Activated naive CD8-positive, alpha-beta T cell treated with anti-CD3 and anti-CD28 coated beads, Interleukin-2, amount 50 U/mL, for 16 hours (primary cell): ENCODE measurements at regions not wholly inside any gene's neighbourhood (a gene's known extent, or its start where the extent isn't known, plus 50 kb on each side); places are given as distances from the start of the nearest gene placed in this dataset.
"Not testable (repeated sequence)": the region's sequence is repeated elsewhere in the genome, so short reads cannot be mapped to it uniquely, and the experiment has no call there.

ENCODE experiments used
- DNase-seq: peaks from one replicate; pipeline ENCODE4 v3.0.0-alpha.2; 2020; ENCODE audit warnings: low read depth, low spot score

DNA sequence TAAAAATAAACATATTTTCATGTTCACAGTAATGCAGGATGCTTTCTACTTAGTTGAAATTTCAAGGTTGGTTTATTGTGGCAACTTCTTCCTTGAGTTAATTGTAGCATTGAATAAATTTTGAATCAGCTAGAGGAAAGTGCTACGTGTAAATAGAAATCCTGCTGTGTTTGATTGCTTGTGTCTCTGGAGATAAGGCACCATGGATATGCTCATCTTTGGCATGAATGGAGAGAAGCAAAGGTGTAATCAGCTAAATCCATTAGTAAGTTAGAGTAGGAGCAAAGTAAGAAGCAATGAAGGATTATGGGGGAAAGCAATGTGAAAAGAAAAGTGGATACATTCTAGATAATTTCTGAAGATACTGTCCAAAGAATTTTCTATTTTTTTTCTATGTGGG, 331.1 kb downstream of the PTPRC start:
- no peak for DNase-seq

GRCh38 chr1:198970916-198971315, 332.1 kb downstream of the PTPRC start:
- no peak for DNase-seq

- DNase-seq: no peak
Observed at GRCh38 chr1:198977909-198978308, 339.1 kb downstream of the PTPRC start.

DNA sequence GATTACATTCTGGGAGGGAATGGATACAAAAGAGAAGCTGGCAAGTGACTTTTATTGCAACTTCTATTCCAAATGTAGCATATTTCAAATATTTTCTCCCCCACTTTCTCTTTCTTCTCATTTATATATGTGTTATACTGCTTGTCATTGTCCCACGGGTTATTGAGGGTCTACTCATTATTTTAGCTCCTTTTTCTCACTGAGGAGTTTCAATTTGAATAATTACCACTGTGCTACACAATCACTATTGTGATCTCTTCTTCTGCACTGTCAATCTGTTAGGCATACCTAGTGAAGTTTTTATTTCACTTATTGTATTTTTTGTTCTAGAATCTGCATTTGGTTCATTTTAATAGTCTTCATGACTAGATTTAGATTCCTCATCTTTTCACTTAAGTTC, 339.7 kb downstream of the PTPRC start:
- no peak for DNase-seq

DNA sequence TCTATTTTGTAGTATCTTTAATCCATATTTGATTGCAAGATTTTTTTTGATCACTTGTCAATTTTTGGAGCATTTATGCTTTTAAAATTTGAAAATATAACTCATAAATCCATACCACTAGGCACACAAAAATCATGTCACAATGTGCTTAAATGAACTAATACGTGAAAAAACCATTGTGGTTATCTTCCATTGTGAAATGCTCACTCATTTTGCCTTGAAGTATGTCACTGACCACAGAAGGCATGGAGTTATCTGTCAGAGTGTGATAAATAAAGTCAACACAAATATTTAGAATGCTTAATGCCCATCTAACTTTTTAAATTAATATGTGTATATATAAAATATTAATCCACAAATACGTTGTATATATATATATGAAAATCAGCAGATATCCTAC, 347.2 kb downstream of the PTPRC start:
- no peak for DNase-seq

DNA sequence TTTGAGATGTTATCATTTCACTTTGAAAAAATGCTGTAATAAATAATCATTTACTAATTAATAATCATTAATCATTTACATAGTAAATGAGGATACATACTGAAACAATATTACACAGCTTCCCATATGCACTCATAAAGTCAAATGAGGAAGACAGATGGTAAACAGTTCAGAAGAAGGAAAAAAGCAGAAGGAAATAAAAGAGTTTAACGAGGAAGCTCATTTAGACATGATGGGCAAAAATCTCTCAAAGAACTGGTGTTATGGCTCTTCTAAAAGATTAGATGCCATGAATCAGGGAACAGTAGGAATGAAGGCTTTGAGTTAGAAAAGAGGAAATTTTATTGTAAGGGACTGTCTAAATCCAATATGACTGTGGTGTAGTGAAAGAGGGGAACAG, 347.6 kb downstream of the PTPRC start:
- DNase-seq: no peak

GRCh38 chr1:199002661-199003060, 363.8 kb downstream of the PTPRC start:
- no peak for DNase-seq

- DNase-seq: no peak
Observed at GRCh38 chr1:199007423-199007822, 368.6 kb downstream of the PTPRC start.

DNA sequence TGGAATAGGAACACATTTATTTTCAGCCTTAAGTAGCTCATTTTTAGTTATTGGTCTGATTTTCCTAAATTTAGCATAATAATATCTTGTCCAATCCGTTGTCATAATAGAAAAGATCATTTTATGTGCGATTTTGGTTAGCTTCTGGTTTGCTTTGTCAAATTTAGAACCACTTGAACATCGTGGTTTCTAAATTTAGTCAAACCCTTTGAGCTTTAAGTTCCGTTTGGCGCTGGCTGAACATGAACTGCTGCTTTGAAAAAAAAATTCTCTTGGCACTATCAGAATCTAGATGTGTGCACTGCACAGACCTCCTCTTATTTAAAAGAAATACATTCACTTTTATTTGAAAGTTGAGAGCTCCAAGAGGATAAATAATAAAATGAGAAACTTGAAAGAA, 370.6 kb downstream of the PTPRC start:
- DNase-seq: no peak

DNA sequence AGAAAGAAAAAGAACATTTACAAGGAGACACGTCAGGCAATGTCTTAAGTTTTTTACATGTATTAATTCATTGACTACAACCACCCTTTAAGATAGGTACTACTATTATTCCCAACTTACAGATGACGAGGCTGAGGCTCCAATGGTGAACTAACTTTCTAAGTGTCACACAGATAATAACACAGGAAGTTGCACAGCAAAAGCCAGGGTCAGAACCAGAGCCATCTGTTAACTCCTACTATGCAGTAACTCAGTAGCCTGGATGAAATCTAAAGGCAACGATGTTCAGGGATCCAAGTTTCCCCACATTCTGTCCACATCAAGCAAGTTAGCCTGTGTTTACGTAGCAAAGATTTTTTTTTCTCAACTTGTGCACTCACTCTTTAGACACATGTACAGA, 371.7 kb downstream of the PTPRC start:
- DNase-seq: no peak

GRCh38 chr1:199010933-199011332, 372.1 kb downstream of the PTPRC start:
- DNase-seq: no peak

GRCh38 chr1:199015799-199016198, 377.0 kb downstream of the PTPRC start:
- no peak for DNase-seq

- DNase-seq: no peak
Observed at GRCh38 chr1:199018471-199019135, 379.8 kb downstream of the PTPRC start.

- no peak for DNase-seq
Observed at GRCh38 chr1:199020051-199020450, 381.2 kb downstream of the PTPRC start.

DNA sequence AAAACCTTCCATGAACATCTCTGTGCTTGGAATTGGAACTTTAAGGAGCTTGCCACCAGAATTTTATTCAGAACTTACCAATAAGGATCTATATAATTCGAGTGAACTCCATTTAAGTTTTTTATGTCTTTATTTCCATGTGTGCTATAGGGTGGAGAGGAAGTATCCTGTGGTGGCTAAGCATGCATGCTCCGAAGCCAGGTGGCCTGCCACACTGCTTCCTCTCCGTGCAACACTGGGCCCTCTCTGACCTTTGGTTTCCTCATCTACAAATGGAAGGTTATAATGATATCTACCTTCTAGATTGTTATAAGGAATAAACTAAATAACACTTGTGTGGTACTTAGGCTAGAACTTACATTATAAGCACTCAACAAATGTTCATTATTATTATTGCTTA, 382.1 kb downstream of the PTPRC start:
- DNase-seq: no peak

- DNase-seq: no peak
Observed at GRCh38 chr1:199029401-199029800, 390.6 kb downstream of the PTPRC start.

DNA sequence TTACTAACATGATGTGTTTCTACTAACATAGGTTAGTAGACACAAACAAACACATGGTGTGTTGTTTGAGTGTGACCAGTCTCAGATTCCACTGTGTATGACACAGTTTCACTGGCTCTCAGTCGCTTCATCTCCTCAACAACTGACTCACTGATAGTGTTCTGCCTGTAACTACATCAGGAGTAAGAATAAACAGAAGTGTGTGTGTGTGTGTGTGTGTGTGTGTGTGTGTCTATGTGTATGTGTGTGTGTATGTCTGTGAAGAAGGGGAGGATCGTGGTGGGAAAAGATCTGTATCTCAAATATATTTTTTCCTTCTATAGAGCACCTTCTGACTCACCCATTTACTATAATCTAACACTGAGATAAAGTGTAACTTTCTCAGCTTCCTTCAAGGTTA, 391.0 kb downstream of the PTPRC start:
- DNase-seq: no peak

- DNase-seq: not testable (repeated sequence)
Observed at GRCh38 chr1:199030541-199030940, 391.7 kb downstream of the PTPRC start.

GRCh38 chr1:199031170-199031569, 392.3 kb downstream of the PTPRC start:
- DNase-seq: not testable (repeated sequence)

DNA sequence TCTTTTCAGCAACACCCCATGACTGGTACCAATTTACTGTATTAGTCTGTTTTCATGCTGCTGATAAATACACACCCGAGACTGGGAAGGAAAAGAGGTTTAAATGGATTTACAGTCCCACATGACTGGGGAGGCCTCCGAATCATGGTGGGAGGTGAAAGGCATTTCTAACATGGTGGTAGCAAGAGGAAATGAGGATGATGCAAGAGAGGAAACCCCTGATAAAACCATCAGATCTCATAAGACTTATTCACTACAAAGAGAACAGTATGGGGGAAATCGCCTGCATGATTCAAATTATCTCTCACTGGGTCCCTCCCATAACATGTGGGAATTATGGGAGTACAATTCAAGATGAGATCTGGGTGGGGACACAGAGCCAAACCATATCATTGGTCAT, 393.6 kb downstream of the PTPRC start:
- DNase-seq: not testable (repeated sequence)

- DNase-seq: no peak
Observed at GRCh38 chr1:199033661-199034060, 394.8 kb downstream of the PTPRC start.

DNA sequence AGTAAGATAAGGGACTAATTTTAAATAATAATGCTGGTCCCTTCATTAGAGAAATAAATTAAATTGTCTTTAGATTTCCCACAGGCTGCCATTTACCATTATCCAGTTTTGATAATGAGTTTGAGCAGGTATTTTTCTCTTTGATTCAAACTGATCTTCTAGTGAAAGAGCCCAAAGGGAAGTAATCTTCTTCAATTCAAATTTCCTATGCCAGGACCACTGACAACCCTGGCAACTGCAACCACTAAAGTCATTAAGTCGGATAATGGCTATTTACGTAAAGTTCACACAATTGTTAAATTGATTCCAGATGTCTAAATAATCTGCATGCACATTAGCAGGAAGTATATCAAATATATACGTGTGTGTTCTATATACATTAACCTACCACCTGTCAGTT, 399.3 kb downstream of the PTPRC start:
- DNase-seq: no peak

DNA sequence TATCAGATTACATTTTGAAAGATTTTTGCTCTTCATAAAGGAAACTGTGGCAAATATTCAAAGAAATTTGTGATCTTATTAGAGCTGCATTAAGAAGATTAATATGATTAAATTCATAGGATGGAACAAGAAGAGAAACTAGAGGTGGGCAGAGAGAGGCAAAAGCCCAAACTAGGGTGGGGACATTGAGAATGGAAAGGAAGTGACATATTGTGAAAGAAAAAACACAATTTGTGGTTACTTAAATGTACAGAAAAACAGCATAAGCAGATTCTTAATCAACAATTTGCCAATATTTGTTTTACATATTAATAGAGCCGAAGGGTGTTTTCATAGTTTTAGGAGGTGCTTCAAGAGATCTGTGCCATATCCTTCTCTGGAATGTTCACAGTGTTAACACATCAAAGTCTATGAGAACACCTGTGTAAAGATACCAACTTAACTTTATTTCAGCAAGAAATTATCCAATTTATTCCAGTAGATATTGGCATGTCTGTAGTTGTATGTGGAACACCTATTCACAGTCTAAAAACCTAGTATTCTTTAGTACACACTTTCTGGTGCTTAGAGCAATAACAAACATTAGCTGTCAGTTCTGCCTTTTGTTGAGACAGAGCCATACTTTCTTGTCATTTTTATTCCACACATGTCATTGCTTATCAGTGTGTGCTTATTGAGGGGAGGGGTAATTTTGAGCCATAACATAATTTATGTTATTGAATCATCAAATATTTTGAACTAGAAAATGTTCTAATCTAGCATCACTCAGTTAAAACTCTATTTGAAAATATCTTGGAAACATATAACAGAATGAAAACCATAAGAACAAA, 401.5 kb downstream of the PTPRC start:
- DNase-seq: no peak
